Inflammatory macrophage treated with lipopolysaccharide for 4 hours (primary cell): ENCODE measurements at regions not wholly inside any gene's neighbourhood (a gene's known extent, or its start where the extent isn't known, plus 50 kb on each side); places are given as distances from the start of the nearest gene placed in this dataset.

Experiments
- DNase-seq: peaks from one replicate; pipeline ENCODE4 v3.0.0-alpha.2; 2020

- no peak for DNase-seq
Measured at GRCh38 chr10:53749439-53749838, 976.9 kb upstream of the MBL2 start.

GRCh38 chr10:53748319-53748718, 975.7 kb upstream of the MBL2 start:
- DNase-seq: no peak

GRCh38 chr10:53744746-53745145, 972.2 kb upstream of the MBL2 start:
- DNase-seq: no peak

- DNase-seq: no peak
Measured at GRCh38 chr10:53744176-53744575, 971.6 kb upstream of the MBL2 start.

- no peak for DNase-seq
Measured at GRCh38 chr10:53737132-53737531, 964.5 kb upstream of the MBL2 start.

- DNase-seq: no peak
Measured at GRCh38 chr10:53726921-53727320, 954.3 kb upstream of the MBL2 start.

GRCh38 chr10:53724581-53724980, 952.0 kb upstream of the MBL2 start:
- DNase-seq: no peak

- DNase-seq: no peak
Measured at GRCh38 chr10:53719658-53720057, 947.1 kb upstream of the MBL2 start.

- no peak for DNase-seq
Measured at GRCh38 chr10:53716156-53716555, 943.6 kb upstream of the MBL2 start.

GRCh38 chr10:53713431-53713830, 940.8 kb upstream of the MBL2 start:
- DNase-seq: no peak

- no peak for DNase-seq
Measured at GRCh38 chr10:53702489-53702888, 929.9 kb upstream of the MBL2 start.

GRCh38 chr10:53701213-53701612, 928.6 kb upstream of the MBL2 start:
- DNase-seq: no peak

GRCh38 chr10:53700278-53700677, 927.7 kb upstream of the MBL2 start:
- DNase-seq: no peak

GRCh38 chr10:53699684-53700083, 927.1 kb upstream of the MBL2 start:
- no peak for DNase-seq

GRCh38 chr10:53699231-53699630, 926.6 kb upstream of the MBL2 start:
- no peak for DNase-seq

- no peak for DNase-seq
Measured at GRCh38 chr10:53697038-53697437, 924.5 kb upstream of the MBL2 start.

GRCh38 chr10:53690524-53691240, 918.1 kb upstream of the MBL2 start:
- no peak for DNase-seq

GRCh38 chr10:53687800-53688199, 915.2 kb upstream of the MBL2 start:
- no peak for DNase-seq

GRCh38 chr10:53682885-53683284, 910.3 kb upstream of the MBL2 start:
- DNase-seq: no peak

- no peak for DNase-seq
Measured at GRCh38 chr10:53682458-53682857, 909.9 kb upstream of the MBL2 start.

GRCh38 chr10:53679666-53680065, 907.1 kb upstream of the MBL2 start:
- DNase-seq: no peak

GRCh38 chr10:53675177-53675576, 902.6 kb upstream of the MBL2 start:
- no peak for DNase-seq

GRCh38 chr10:53667063-53667462, 894.5 kb upstream of the MBL2 start:
- DNase-seq: no peak

- no peak for DNase-seq
Measured at GRCh38 chr10:53664282-53665019, 891.9 kb upstream of the MBL2 start.

- DNase-seq: no peak
Measured at GRCh38 chr10:53650794-53651193, 878.2 kb upstream of the MBL2 start.
